ENCODE measurements at regions not wholly inside any gene's neighbourhood (a gene's known extent, or its start where the extent isn't known, plus 50 kb on each side); places are given as distances from the start of the nearest gene placed in this dataset.

- TF ChIP-seq CTCF (IDR thresholded peaks at IDR 0.05) (no peak), EP300 (IDR thresholded peaks at IDR 0.05) (no peak)
These were observed 95.3 kb upstream of the PARD3B start for GRCh38 chr2:204449977-204450376.

Data from esophagus muscularis mucosa (tissue), 3 donors.